ENCODE measurements at regions not wholly inside any gene's neighbourhood (a gene's known extent, or its start where the extent isn't known, plus 50 kb on each side); places are given as distances from the start of the nearest gene placed in this dataset.

- Histone ChIP-seq H3K4me1 (ENCODE audit: control insufficient read depth, insufficient read depth, low read length) (no peaks in the 10 kb centered on the region), H4K20me1 (ENCODE audit: control insufficient read depth, insufficient read depth) (no peaks in the 10 kb centered on the region), H3K27ac (ENCODE audit: control insufficient read depth, insufficient read depth) (no peak overlapping the region), H3K4me3 (no peak overlapping the region), H2AFZ (ENCODE audit: control insufficient read depth, low read depth, low read length) (no peak overlapping the region), H3K9ac (ENCODE audit: control insufficient read depth, insufficient read depth, low read length) (no peak overlapping the region), H3K9me3 (replicated peaks; ENCODE audit: control insufficient read depth, insufficient read depth, low read length) (no peaks in the 10 kb centered on the region), H3K4me2 (ENCODE audit: control insufficient read depth, insufficient read depth) (no peak overlapping the region), H3K79me2 (ENCODE audit: control insufficient read depth, insufficient read depth, low read length) (no peaks in the 10 kb centered on the region), H3K27me3 (replicated peaks in 1 of 2; ENCODE audit: control insufficient read depth in 2 of 2, insufficient read depth in 2 of 2, low read length in 1 of 2) (no peaks in the 10 kb centered on the region), H3K36me3 (ENCODE audit: control insufficient read depth in 2 of 2, insufficient read depth in 2 of 2, low read length in 1 of 2) (no peaks in the 10 kb centered on the region)
- 0% methylated on average over 3 of the region's 3 CpGs for WGBS (ENCODE audit: insufficient coverage, insufficient replicate concordance, low lambda C conversion rate, missing lambda C conversion rate)
- ATAC-seq (no peak), DNase-seq (ENCODE audit: low read depth, low spot score) (no peak), FAIRE-seq (no peak)
- no peak for TF ChIP-seq NKRF (conservative IDR thresholded peaks at IDR 0.05)
- POLR2A ChIA-PET, result no interaction called here
- in situ Hi-C loops (cut with MboI) (no loop called here), intact Hi-C loops (cut with micrococcal nuclease; ENCODE audit: unreplicated experiment) (no loop called here)
- RAD21 ChIA-PET (ENCODE audit: unreplicated experiment), result no interaction called here
- SMC1A ChIA-PET (ENCODE audit: uncharacterized antibody, unreplicated experiment), result no interaction called here
- no TSS peak for BruUV-seq (replicated peaks)
- CTCF ChIA-PET, result no interaction called here
Observed at GRCh38 chr17:55988861-55989260, 164.4 kb upstream of the ANKFN1 start.

- no peak overlapping the region for H3K4me3 ChIP-seq
- POLR2A ChIA-PET, result no interaction called here
- DNase-seq (ENCODE audit: low read depth, low spot score) (no peak), ATAC-seq (no peak), FAIRE-seq (no peak)
- no peaks in the 10 kb centered on the region for H3K9me3 ChIP-seq (replicated peaks; ENCODE audit: control insufficient read depth, insufficient read depth, low read length)
- no peaks in the 10 kb centered on the region for H3K4me1 ChIP-seq (ENCODE audit: control insufficient read depth, insufficient read depth, low read length)
- H3K27ac ChIP-seq (ENCODE audit: control insufficient read depth, insufficient read depth), result no peak overlapping the region
- 29% methylated on average over 10 of the region's 10 CpGs for WGBS (ENCODE audit: insufficient coverage, insufficient replicate concordance, low lambda C conversion rate, missing lambda C conversion rate)
- H3K79me2 ChIP-seq (ENCODE audit: control insufficient read depth, insufficient read depth, low read length), result no peaks in the 10 kb centered on the region
- in situ Hi-C loops (cut with MboI) (no loop called here), intact Hi-C loops (cut with micrococcal nuclease; ENCODE audit: unreplicated experiment) (no loop called here)
- RAD21 ChIA-PET (ENCODE audit: unreplicated experiment), result no interaction called here
- CTCF ChIA-PET, result no interaction called here
- H2AFZ ChIP-seq (ENCODE audit: control insufficient read depth, low read depth, low read length), result no peak overlapping the region
- BruUV-seq (replicated peaks), result no TSS peak
- no peak for TF ChIP-seq EZH2 (IDR thresholded peaks at IDR 0.05; ENCODE audit: borderline replicate concordance, control insufficient read depth, low read depth, low read length)
- H3K27me3 ChIP-seq (replicated peaks in 1 of 2; ENCODE audit: control insufficient read depth in 2 of 2, insufficient read depth in 2 of 2, low read length in 1 of 2), result no peaks in the 10 kb centered on the region
- H3K9ac ChIP-seq (ENCODE audit: control insufficient read depth, insufficient read depth, low read length), result no peak overlapping the region
- no peaks in the 10 kb centered on the region for H4K20me1 ChIP-seq (ENCODE audit: control insufficient read depth, insufficient read depth)
- SMC1A ChIA-PET (ENCODE audit: uncharacterized antibody, unreplicated experiment), result no interaction called here
- no peaks in the 10 kb centered on the region for H3K36me3 ChIP-seq (ENCODE audit: control insufficient read depth in 2 of 2, insufficient read depth in 2 of 2, low read length in 1 of 2)
- H3K4me2 ChIP-seq (ENCODE audit: control insufficient read depth, insufficient read depth), result no peak overlapping the region
Observed at GRCh38 chr17:55990332-55991006, 162.8 kb upstream of the ANKFN1 start.
